Activated CD4-positive, alpha-beta T cell treated with anti-CD3 and anti-CD28 coated beads for 36 hours (primary cell): ENCODE measurements at regions not wholly inside any gene's neighbourhood (a gene's known extent, or its start where the extent isn't known, plus 50 kb on each side); places are given as distances from the start of the nearest gene placed in this dataset.

Source experiments
- ATAC-seq: fragments of 200-7000 bp; cut with Tn5 transposase; one replicate; pipeline ENCODE4 v1.10.0; 2021; ENCODE audit warnings: mild to moderate bottlenecking, moderate library complexity
- CTCF ChIA-PET: fragments of 350-600 bp; sonication (Branson Sonifier 250); formaldehyde crosslinking; loops from one replicate; lab custom pipeline; 2021; ENCODE audit warnings: antibody characterized with exemption; lab: Charles Lee
- POLR2A ChIA-PET: fragments of 350-600 bp; sonication (Branson Sonifier 250); formaldehyde crosslinking; loops from one replicate; lab custom pipeline; 2021; ENCODE audit warnings: antibody characterized with exemption, inconsistent platforms; lab: Charles Lee
- DNase-seq: peaks from one replicate; pipeline ENCODE4 v3.0.0-alpha.2; 2020
- H3K27ac Mint-ChIP-seq: one replicate; pipeline ENCODE4 v1.8.0; 2021; ENCODE audit warnings: mixed read lengths
- H3K27me3 Mint-ChIP-seq: one replicate; pipeline ENCODE4 v1.8.0; 2021; ENCODE audit warnings: mixed read lengths
- H3K36me3 Mint-ChIP-seq: one replicate; pipeline ENCODE4 v1.8.0; 2021; ENCODE audit warnings: low read depth, mixed read lengths
- H3K4me1 Mint-ChIP-seq: one replicate; pipeline ENCODE4 v1.8.0; 2021; ENCODE audit warnings: mixed read lengths
- H3K4me3 Mint-ChIP-seq: one replicate; pipeline ENCODE4 v1.8.0; 2021; ENCODE audit warnings: mild to moderate bottlenecking, moderate library complexity, mixed read lengths
- H3K9me3 Mint-ChIP-seq: one replicate; pipeline ENCODE4 v1.8.0; 2021; ENCODE audit warnings: low read depth, mixed read lengths
- intact Hi-C, 2 experiments: fragments of 100-400 bp; cut with DNase I in 1 of 2; cut with micrococcal nuclease in 1 of 2; formaldehyde crosslinking; loops; one replicate each; pipeline versions ENCODE4 v1.14.2 to v1.15.1; 2022 to 2024; cut with DNase I, micrococcal nuclease

DNA sequence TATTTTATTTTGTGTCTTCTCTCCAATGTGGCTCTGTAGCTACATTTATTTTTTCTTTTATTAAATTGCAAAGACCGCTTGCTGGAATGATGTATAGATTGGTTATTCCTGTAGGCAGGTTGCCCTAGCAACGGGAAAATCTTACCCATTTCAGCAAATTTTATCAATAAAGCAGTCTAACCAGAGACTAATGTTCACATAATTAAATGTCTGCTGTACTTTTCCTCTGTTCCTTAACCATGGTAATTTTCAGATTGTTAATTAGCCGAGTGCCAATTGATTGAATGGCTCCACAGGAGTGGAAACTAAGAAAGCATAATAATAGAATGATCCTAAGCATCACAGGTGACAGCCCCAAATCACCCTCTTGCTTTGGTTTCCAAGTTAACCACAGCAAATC is 134.8 kb downstream of the BASP1 start:
- Mint-ChIP-seq H3K9me3 (peaks cover 5% of the 10 kb centered on the region), H3K27ac (no peak overlapping the region), H3K4me1 (no peaks in the 10 kb centered on the region), H3K27me3 (no peaks in the 10 kb centered on the region), H3K36me3 (no peaks in the 10 kb centered on the region), H3K4me3 (no peak overlapping the region)
- intact Hi-C loops = no loop called here
- ATAC-seq (no peak), DNase-seq (no peak)
- CTCF ChIA-PET = no interaction called here
- POLR2A ChIA-PET = no interaction called here

DNA sequence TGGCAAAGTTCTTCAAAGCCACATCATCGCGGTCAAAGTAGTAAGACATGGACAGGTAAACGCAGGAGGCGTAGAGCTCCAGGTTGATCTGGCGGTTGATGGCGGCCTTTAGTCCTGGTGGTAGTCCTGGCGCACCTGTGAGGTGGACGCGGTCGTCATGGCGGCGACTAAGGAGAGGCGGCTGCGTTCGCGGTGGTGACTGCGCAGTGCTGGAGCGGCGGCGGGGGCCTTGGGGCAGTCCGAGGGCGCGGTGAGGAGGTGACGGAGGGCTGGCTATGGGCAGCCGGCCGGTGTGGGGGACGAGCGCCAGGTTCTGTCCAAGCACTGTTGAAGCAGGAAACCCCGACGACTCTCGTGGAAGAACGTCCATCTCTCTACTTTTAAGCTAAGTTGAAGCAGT is 136.8 kb downstream of the BASP1 start:
- H3K9me3 Mint-ChIP-seq = peaks cover 9% of the 10 kb centered on the region
- DNase-seq = no peak
- H3K36me3 Mint-ChIP-seq = no peaks in the 10 kb centered on the region
- H3K4me3 Mint-ChIP-seq = no peak overlapping the region
- ChIA-PET POLR2A (no interaction called here), CTCF (no interaction called here)
- no peak overlapping the region for H3K27ac Mint-ChIP-seq
- H3K27me3 Mint-ChIP-seq = no peaks in the 10 kb centered on the region
- H3K4me1 Mint-ChIP-seq = no peaks in the 10 kb centered on the region
- intact Hi-C loops = no loop called here
- no peak for ATAC-seq

DNA sequence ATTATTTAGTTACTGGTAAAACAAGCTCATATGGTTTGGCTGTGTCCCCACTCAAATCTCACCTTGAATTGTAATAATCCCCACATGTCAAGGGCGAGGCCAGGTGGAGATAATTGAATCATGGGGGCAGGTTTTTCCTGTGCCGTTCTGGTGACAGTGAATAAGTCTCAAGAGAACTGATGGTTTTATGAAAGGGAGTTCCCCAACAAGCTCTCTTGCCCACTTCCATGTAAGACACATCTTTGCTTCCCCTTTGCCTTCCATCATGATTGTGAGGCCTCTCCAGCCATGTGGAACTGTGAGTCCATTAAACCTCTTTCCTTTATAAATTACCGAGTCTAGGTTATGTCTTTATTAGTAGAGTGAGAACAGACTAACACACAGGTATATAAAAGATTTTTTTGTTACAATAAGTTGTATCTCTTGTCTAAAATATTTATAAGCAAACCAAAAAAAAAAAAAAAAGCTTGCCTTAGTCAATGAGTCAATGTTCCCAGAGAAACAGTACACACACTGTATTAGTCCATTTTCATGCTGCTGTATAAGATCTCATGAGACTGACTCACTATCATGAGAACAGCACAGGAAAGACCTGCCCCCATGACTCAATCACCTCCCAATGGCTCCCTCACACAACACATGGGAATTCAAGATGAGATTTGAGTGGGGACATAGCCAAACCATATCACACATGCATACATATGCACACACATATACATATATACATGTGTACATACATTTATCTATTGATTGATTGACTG is 138.3 kb downstream of the BASP1 start:
- H3K27ac Mint-ChIP-seq = no peak overlapping the region
- peaks cover 9% of the 10 kb centered on the region for H3K9me3 Mint-ChIP-seq
- intact Hi-C loops = no loop called here
- H3K27me3 Mint-ChIP-seq = no peaks in the 10 kb centered on the region
- CTCF ChIA-PET = no interaction called here
- POLR2A ChIA-PET = no interaction called here
- no peak for DNase-seq
- H3K4me1 Mint-ChIP-seq = no peaks in the 10 kb centered on the region
- ATAC-seq = no peak
- no peaks in the 10 kb centered on the region for H3K36me3 Mint-ChIP-seq
- H3K4me3 Mint-ChIP-seq = no peak overlapping the region

DNA sequence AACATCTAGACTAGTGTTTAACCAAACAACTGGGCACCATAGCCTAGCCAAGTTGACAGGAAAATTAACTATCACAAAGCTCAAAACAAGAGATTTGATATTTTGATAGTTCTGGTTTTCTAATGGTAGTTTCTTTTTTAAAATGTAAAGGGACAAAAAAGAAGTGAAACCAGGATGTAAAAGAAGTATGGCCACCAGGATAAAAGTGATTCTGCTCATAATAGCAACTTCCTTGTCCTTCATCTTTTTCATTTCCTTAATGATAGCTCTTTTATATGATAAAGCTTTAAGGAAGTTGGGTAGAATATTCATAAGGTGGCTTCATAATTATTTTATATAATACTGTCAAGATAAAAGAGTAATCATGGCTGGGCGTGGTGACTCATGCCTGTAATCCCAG is 139.1 kb downstream of the BASP1 start:
- ATAC-seq = no peak
- peaks cover 9% of the 10 kb centered on the region for H3K9me3 Mint-ChIP-seq
- POLR2A ChIA-PET = no interaction called here
- no peaks in the 10 kb centered on the region for H3K27me3 Mint-ChIP-seq
- intact Hi-C loops = no loop called here
- no peak for DNase-seq
- no peaks in the 10 kb centered on the region for H3K36me3 Mint-ChIP-seq
- H3K4me1 Mint-ChIP-seq = no peaks in the 10 kb centered on the region
- CTCF ChIA-PET = interaction anchor here (0.5 kb wide), 1 partner anchor 534 kb away, joined by 3 read pairs; no protein-coding TSS in a partner anchor
- H3K27ac Mint-ChIP-seq = no peak overlapping the region
- H3K4me3 Mint-ChIP-seq = no peak overlapping the region

DNA sequence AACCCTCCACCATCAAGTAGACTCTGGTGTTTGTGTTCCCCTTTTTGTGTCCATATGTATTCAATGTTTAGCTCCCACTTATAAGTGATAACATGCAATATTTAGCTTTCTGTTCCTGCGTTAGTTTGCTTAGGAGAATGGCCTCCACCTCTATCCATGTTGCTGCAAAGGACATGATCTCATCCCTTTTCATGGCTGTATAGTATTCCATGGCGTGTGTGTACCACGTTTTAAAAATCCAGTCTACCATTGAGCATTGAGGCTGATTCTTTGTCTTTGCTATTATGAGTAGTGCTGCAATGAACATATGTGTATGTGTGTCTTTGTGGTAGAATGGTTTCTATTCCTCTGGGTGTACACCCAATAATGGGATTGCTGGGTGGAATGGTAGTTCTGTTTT is 140.1 kb downstream of the BASP1 start:
- no peak overlapping the region for H3K27ac Mint-ChIP-seq
- no peak for DNase-seq
- CTCF ChIA-PET = no interaction called here
- POLR2A ChIA-PET = no interaction called here
- no peaks in the 10 kb centered on the region for H3K36me3 Mint-ChIP-seq
- no peak overlapping the region for H3K4me3 Mint-ChIP-seq
- no peaks in the 10 kb centered on the region for H3K27me3 Mint-ChIP-seq
- no peaks in the 10 kb centered on the region for H3K4me1 Mint-ChIP-seq
- intact Hi-C loops = no loop called here
- no peak for ATAC-seq
- H3K9me3 Mint-ChIP-seq = peaks cover 9% of the 10 kb centered on the region

DNA sequence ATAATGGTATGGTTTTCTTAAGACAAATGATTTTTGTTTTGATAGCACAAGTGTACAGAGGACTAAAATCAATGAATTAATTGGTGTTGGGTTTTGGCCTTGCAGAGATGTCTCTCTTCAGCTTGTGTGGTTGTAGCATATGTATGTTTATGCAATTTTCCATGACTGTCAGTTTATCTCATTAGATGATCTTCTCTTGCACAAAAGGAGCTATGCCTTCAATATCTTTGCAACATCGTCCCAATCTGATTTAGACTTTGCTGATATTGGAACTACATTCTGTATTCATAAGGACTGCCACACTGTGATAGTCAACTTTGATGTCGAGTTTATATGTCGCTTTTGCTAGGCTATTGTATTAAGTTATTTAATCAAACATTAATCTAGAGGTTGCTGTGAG is 140.0 kb upstream of the TAF11L2 start:
- ChIA-PET POLR2A (no interaction called here), CTCF (no interaction called here)
- no peak for DNase-seq
- Mint-ChIP-seq H3K36me3 (no peaks in the 10 kb centered on the region), H3K27me3 (no peaks in the 10 kb centered on the region), H3K4me3 (no peak overlapping the region), H3K27ac (no peak overlapping the region), H3K9me3 (peaks cover 9% of the 10 kb centered on the region), H3K4me1 (no peaks in the 10 kb centered on the region)
- no peak for ATAC-seq
- intact Hi-C loops = no loop called here

DNA sequence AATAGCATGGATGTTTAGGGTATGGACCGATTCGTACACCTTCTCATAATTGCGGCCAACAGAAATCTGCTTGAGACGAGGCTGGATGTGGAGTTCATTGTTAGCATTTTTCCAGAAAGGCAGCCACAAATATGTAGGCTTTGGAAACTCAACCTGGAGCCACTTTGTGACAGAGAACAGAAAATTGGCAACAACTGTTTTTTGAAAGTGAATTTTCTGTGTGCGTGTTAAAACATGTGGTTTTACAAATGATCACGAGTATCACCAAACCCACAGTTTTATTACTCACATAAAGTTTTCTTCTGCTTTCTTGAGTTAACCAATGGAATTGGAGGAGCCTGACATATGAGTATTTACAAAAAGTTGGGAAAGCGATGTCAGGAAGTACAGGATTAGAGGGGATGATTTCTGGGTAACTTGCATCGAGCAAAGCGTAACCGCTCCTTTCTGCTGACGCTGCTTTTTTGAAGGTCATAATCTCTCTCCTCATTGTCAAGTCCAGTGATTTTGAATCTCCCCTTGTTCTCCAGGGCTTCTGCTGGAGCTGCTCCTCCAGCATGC is 138.5 kb upstream of the TAF11L2 start:
- peaks cover 8% of the 10 kb centered on the region for H3K9me3 Mint-ChIP-seq
- H3K27ac Mint-ChIP-seq = no peak overlapping the region
- no peak for DNase-seq
- no peak for ATAC-seq
- no peak overlapping the region for H3K4me3 Mint-ChIP-seq
- H3K36me3 Mint-ChIP-seq = no peaks in the 10 kb centered on the region
- ChIA-PET POLR2A (no interaction called here), CTCF (no interaction called here)
- no peaks in the 10 kb centered on the region for H3K27me3 Mint-ChIP-seq
- intact Hi-C loops = no loop called here
- no peaks in the 10 kb centered on the region for H3K4me1 Mint-ChIP-seq

DNA sequence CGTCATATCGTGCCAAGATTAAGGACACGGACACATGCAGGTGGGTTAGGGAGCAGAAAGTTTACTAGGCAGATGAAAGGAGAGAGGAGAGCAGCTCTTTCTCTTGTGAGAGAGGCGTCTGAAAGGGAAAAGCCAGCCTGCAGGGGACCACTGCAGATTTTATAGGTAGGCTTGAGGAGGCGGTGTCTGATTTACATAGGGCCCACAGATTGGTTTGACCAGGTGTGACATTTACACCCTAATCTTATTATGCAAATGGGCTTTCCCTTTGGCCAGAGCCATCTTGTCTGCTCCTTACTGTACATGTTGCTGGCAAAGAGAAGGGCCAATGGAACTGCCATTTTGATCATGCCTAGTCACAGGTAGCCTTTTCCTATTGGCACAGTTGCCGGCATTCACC is 137.2 kb upstream of the TAF11L2 start:
- DNase-seq = no peak
- no peaks in the 10 kb centered on the region for H3K4me1 Mint-ChIP-seq
- no peaks in the 10 kb centered on the region for H3K36me3 Mint-ChIP-seq
- ChIA-PET POLR2A (no interaction called here), CTCF (no interaction called here)
- H3K9me3 Mint-ChIP-seq = peaks cover 7% of the 10 kb centered on the region
- no peak for ATAC-seq
- no peak overlapping the region for H3K4me3 Mint-ChIP-seq
- H3K27ac Mint-ChIP-seq = no peak overlapping the region
- intact Hi-C loops = no loop called here
- no peaks in the 10 kb centered on the region for H3K27me3 Mint-ChIP-seq

DNA sequence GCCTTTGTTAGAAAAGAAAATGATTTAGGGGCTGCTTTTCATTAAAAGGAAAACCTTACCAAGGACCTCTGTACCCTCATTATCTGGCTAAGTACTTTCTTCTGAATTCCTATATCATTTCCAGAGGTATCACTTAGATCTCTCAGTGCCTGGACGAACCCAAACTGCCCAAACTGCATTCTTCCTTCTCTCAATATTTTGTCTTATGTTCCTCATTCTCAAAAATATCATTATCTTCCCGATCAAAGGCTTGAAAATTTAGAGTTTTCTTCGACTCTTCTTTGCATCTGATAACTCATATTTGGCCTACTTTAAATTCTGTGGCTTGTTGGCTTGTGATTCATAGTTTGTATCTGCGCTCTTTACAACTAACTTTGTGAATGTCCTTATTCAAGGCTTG is 136.7 kb upstream of the TAF11L2 start:
- ChIA-PET CTCF (no interaction called here), POLR2A (no interaction called here)
- DNase-seq (no peak), ATAC-seq (no peak)
- peaks cover 4% of the 10 kb centered on the region for H3K9me3 Mint-ChIP-seq
- H3K36me3 Mint-ChIP-seq = no peaks in the 10 kb centered on the region
- no peaks in the 10 kb centered on the region for H3K4me1 Mint-ChIP-seq
- H3K4me3 Mint-ChIP-seq = no peak overlapping the region
- no peak overlapping the region for H3K27ac Mint-ChIP-seq
- no peaks in the 10 kb centered on the region for H3K27me3 Mint-ChIP-seq
- intact Hi-C loops = no loop called here

DNA sequence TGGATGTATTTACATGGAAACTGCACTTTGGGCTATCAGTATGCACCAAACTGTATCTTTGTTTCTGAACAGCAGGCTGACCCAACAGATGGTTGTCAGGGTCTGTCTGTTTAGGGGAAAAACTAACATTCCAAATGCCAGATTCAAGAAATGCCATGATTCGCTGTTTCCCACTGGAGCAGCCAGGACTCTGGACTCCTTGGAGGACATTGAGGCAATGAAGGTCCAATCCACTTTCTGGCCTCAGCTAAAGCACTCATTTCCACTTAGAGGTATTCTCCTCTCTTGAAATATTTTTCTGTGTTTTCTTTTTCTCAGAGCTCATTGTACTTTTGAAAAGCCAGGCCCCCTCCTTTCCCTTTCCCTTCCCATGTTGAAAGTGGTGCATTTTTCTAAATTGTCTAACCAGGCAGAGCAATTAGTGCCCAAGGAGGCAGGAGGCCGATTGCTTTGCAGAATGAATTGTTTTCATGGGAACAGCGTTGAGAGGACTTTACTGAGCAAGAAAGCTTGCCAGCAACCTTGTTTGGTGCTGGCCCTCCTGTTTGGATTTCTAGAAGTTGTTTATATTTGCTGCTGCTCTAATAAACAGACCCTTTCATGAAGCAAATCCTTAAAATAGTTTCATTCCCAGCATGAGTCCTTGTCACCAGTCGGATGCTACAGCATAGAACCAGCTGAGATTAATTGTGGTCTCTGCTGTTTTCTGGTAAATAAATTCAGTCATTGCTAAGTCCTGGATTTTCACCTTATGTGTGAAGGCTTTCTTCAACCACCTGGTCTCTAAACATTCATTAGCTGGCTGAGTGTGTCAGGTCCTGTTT is 132.8 kb upstream of the TAF11L2 start:
- POLR2A ChIA-PET = no interaction called here

DNA sequence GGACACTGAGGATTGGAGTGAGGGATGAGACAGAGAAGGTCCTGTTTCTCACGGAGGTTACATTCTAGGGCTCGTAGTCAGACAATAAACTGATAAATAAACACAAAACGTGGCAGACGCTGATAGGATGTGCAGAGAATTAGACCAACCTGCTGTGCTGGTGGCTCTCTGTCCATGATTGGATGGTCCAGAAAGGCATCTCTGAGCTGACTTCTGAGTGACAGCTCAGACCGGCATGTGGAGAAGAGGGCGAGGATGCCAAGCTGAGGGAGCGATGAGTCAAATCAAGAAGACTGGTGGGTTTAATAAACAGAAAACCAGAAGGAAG is 132.3 kb upstream of the TAF11L2 start:
- CTCF ChIA-PET = no interaction called here
- no peak for ATAC-seq
- H3K4me1 Mint-ChIP-seq = no peaks in the 10 kb centered on the region

More for the DNA sequence above, 132.8 kb upstream of the TAF11L2 start:
- no peaks in the 10 kb centered on the region for H3K4me1 Mint-ChIP-seq
- H3K27ac Mint-ChIP-seq = no peak overlapping the region
- H3K4me3 Mint-ChIP-seq = no peak overlapping the region
- CTCF ChIA-PET = interaction anchor here (0.9 kb wide), 1 partner anchor 67 kb away, joined by 3 read pairs; no protein-coding TSS in a partner anchor
- no peaks in the 10 kb centered on the region for H3K27me3 Mint-ChIP-seq
- intact Hi-C loops = no loop called here
- H3K36me3 Mint-ChIP-seq = no peaks in the 10 kb centered on the region
- DNase-seq (no peak), ATAC-seq (no peak)
- H3K9me3 Mint-ChIP-seq = no peaks in the 10 kb centered on the region

More for the DNA sequence above, 132.3 kb upstream of the TAF11L2 start:
- Mint-ChIP-seq H3K27ac (no peak overlapping the region), H3K4me3 (no peak overlapping the region), H3K36me3 (no peaks in the 10 kb centered on the region), H3K27me3 (no peaks in the 10 kb centered on the region), H3K9me3 (peaks cover 2% of the 10 kb centered on the region)
- intact Hi-C loops = no loop called here
- POLR2A ChIA-PET = no interaction called here
- DNase-seq = no peak
